Trophoblast cell (in vitro differentiated cells and primary cell): ENCODE measurements at regions not wholly inside any gene's neighbourhood (a gene's known extent, or its start where the extent isn't known, plus 50 kb on each side); places are given as distances from the start of the nearest gene placed in this dataset.
"Not testable (repeated sequence)": the region's sequence is repeated elsewhere in the genome, so short reads cannot be mapped to it uniquely, and the experiment has no call there.

Experiments
- DNase-seq, 2 donors: peaks; one replicate each; pipeline ENCODE4 v3.0.0-alpha.2; 2016
- H2AFZ ChIP-seq: 2 replicates; pipeline ENCODE4 v1.6.1; 2013; ENCODE audit warnings: low read length, moderate library complexity, mild to moderate bottlenecking; ENCODE audit not compliant: insufficient read depth, poor library complexity
- H2AK5ac ChIP-seq: 2 replicates; pipeline ENCODE4 v1.6.1; 2013; ENCODE audit warnings: mild to moderate bottlenecking, low read length
- H2BK120ac ChIP-seq: 2 replicates; pipeline ENCODE4 v1.6.1; 2013; ENCODE audit warnings: low read length, mild to moderate bottlenecking, moderate library complexity; ENCODE audit not compliant: insufficient read depth, poor library complexity
- H2BK12ac ChIP-seq: 2 replicates; pipeline ENCODE4 v1.6.1; 2013; ENCODE audit warnings: mild to moderate bottlenecking, low read length, moderate library complexity
- H2BK5ac ChIP-seq: 2 replicates; pipeline ENCODE4 v1.6.1; 2013; ENCODE audit warnings: low read length, low read depth, moderate library complexity, mild to moderate bottlenecking; ENCODE audit not compliant: poor library complexity
- H3K14ac ChIP-seq: 2 replicates; pipeline ENCODE4 v1.6.1; 2013; ENCODE audit warnings: mild to moderate bottlenecking, low read length
- H3K18ac ChIP-seq: 2 replicates; pipeline ENCODE4 v1.6.1; 2013; ENCODE audit warnings: mild to moderate bottlenecking, low read length
- H3K23ac ChIP-seq: 2 replicates; pipeline ENCODE4 v1.6.1; 2013; ENCODE audit warnings: low read length
- H3K27ac ChIP-seq: 2 replicates; pipeline ENCODE4 v1.5.1; 2013; ENCODE audit warnings: low read depth, mild to moderate bottlenecking, inconsistent platforms, low read length, moderate library complexity
- H3K27me3 ChIP-seq: 2 replicates; pipeline ENCODE4 v1.6.1; 2013; ENCODE audit warnings: inconsistent platforms, mild to moderate bottlenecking, low read length, moderate library complexity; ENCODE audit not compliant: insufficient read depth
- H3K36me3 ChIP-seq, 2 experiments: 1 replicate in 1 of 2; 2 replicates in 1 of 2; pipeline ENCODE4 v1.6.1; 2013; ENCODE audit warnings: low read length in 2 of 2, mild to moderate bottlenecking in 2 of 2, moderate library complexity in 1 of 2; ENCODE audit not compliant: insufficient read depth in 2 of 2, control insufficient read depth in 1 of 2
- H3K4ac ChIP-seq: 2 replicates; pipeline ENCODE4 v1.6.1; 2013; ENCODE audit warnings: low read depth, mild to moderate bottlenecking, low read length, moderate library complexity
- H3K4me1 ChIP-seq, 2 experiments: 1 replicate in 1 of 2; 2 replicates in 1 of 2; pipeline ENCODE4 v1.6.1; 2013; ENCODE audit warnings: low read length in 2 of 2, mild to moderate bottlenecking in 2 of 2, moderate library complexity in 1 of 2; ENCODE audit not compliant: insufficient read depth in 2 of 2, control insufficient read depth in 1 of 2
- H3K4me2 ChIP-seq: 2 replicates; pipeline ENCODE4 v1.6.1; 2013; ENCODE audit warnings: inconsistent platforms, mild to moderate bottlenecking, low read length, moderate library complexity
- H3K4me3 ChIP-seq: 2 replicates; pipeline ENCODE4 v1.5.1; 2013; ENCODE audit warnings: mild to moderate bottlenecking, low read depth, low read length, inconsistent platforms
- H3K79me1 ChIP-seq: one replicate; pipeline ENCODE4 v1.6.1; 2013; ENCODE audit warnings: low read length
- H3K79me2 ChIP-seq: 2 replicates; pipeline ENCODE4 v1.6.1; 2013; ENCODE audit warnings: low read length, mild to moderate bottlenecking; ENCODE audit not compliant: control insufficient read depth, insufficient read depth, poor library complexity
- H3K9ac ChIP-seq: 2 replicates; pipeline ENCODE4 v1.6.1; 2013; ENCODE audit warnings: mild to moderate bottlenecking, low read length
- H3K9me3 ChIP-seq: 2 replicates; pipeline ENCODE4 v1.6.1; 2013; ENCODE audit warnings: low read depth, mild to moderate bottlenecking, control low read depth, inconsistent platforms, low read length; ENCODE audit not compliant: insufficient read depth
- H4K12ac ChIP-seq: 2 replicates; pipeline ENCODE4 v1.6.1; 2013; ENCODE audit warnings: low read depth, mild to moderate bottlenecking, low read length, moderate library complexity
- H4K8ac ChIP-seq: 2 replicates; pipeline ENCODE4 v1.6.1; 2013; ENCODE audit warnings: low read depth, mild to moderate bottlenecking, low read length, moderate library complexity
- H4K91ac ChIP-seq: one replicate; pipeline ENCODE4 v1.6.1; 2013; ENCODE audit warnings: low read depth, mild to moderate bottlenecking, low read length, moderate library complexity
- WGBS: extraction: QIAGEN DNeasy Blood & Tissue Kit; methylation state at CpG from one replicate; pipeline ENCODE4 v1.1.7; 2013; ENCODE audit warnings: missing lambda C conversion rate; ENCODE audit not compliant: insufficient read length, insufficient coverage; ENCODE audit errors: extremely low coverage; 5-methylcytosine and 5-hydroxymethylcytosine counted together

DNA sequence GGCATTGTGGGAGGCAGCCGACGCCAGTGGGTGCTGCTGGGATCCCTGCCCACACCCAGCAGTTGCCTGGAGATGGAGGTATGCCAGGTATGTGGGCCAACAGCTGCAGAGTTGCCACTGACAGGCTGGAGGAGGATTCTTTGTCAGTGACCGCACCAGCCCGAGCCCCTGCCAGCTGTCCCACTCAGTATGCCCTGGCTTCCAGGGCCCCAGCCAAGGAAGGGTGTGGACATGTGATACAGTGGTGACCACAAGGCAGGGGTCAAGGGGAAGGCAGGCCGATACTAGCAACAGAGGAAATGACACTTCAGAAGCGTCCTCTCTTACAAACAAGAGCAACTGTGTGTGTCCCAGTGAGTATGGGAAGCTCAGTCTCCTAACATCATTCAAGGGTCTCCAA, 185.1 kb upstream of the NOTCH2NLA start:
- H3K4ac ChIP-seq, H4K8ac ChIP-seq, H4K91ac ChIP-seq, H3K9me3 ChIP-seq, H3K4me3 ChIP-seq, H2AFZ ChIP-seq, H3K27ac ChIP-seq, H2BK12ac ChIP-seq, H3K9ac ChIP-seq, H3K27me3 ChIP-seq, H2BK120ac ChIP-seq, H3K79me2 ChIP-seq, H3K14ac ChIP-seq, H3K4me1 ChIP-seq, H3K36me3 ChIP-seq, H3K4me2 ChIP-seq, H3K23ac ChIP-seq, H2AK5ac ChIP-seq, H3K18ac ChIP-seq, H4K12ac ChIP-seq, H3K79me1 ChIP-seq, H2BK5ac ChIP-seq: not testable (repeated sequence)
- no CpG with 5 or more reads among the region's 6 CpGs for WGBS
- DNase-seq = peak; percentile 0

DNA sequence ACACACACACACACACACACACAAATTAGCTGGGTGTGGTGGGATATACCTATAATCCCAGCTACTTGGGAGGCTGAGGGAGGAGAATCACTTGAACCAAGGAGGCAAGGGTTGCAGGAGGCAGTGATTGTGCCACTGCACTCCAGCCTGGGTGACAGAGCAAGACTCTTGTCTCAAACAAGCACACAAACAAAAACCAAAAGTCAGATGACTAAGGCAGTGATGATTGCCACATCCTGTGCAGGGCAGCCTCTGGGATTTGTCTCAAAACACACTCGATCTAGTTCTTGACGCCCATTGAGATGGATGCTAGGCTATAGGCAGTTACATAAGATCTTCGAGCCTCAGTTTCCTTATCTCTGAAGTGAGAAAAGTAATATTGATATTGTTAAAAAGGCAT, 183.1 kb upstream of the NOTCH2NLA start:
- H3K27ac ChIP-seq, H3K79me2 ChIP-seq, H3K4me2 ChIP-seq, H3K9me3 ChIP-seq, H4K8ac ChIP-seq, H3K4me3 ChIP-seq, H3K23ac ChIP-seq, H2AK5ac ChIP-seq, H3K36me3 ChIP-seq, H2AFZ ChIP-seq, H2BK12ac ChIP-seq, H3K9ac ChIP-seq, DNase-seq, H3K79me1 ChIP-seq, H3K27me3 ChIP-seq, H2BK120ac ChIP-seq, H3K14ac ChIP-seq, H3K18ac ChIP-seq, H3K4me1 ChIP-seq, H3K4ac ChIP-seq, H4K91ac ChIP-seq, H4K12ac ChIP-seq, H2BK5ac ChIP-seq: not testable (repeated sequence)
- no CpG with 5 or more reads among the region's 3 CpGs for WGBS

DNA sequence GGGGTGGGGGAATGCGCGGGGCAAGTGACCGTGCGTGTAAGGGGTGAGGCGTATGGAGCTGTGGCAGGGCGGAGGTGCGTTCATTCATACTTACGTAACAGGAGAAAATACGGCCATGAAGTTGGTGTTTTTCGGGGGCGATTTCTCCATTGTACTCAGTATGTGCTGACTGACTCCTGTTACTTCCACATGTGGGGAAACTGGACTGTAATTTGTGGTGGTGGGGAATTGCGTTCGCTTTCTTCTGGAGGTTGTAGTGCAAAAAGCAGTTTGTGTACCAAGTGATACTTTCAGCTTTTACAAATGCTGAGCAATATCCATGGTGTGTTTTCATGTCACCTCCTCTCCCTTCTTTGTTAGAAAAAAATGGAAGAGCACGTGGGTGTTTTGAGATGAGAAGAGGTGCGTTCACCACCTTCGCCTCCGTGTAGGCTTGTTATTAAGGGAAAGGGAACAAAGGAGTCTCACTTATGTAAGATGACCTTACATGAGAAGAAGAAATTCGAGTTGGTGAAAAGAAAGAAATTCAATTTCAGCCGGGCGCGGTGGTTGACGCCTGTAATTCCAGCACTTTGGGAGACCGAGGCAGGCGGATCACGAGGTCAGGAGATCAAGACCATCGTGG, 181.1 kb upstream of the NOTCH2NLA start:
- H3K4me3 ChIP-seq, H3K14ac ChIP-seq, H2AK5ac ChIP-seq, H3K27ac ChIP-seq, H3K36me3 ChIP-seq, H2BK120ac ChIP-seq, H3K4me1 ChIP-seq, H3K9ac ChIP-seq, H3K79me1 ChIP-seq, H3K4ac ChIP-seq, H3K79me2 ChIP-seq, H2AFZ ChIP-seq, H4K12ac ChIP-seq, H4K8ac ChIP-seq, H3K4me2 ChIP-seq, H3K18ac ChIP-seq, H3K23ac ChIP-seq, H4K91ac ChIP-seq, H2BK12ac ChIP-seq, H2BK5ac ChIP-seq, H3K9me3 ChIP-seq, H3K27me3 ChIP-seq: not testable (repeated sequence)
- peak; percentile 40 to 78 for DNase-seq
- no CpG with 5 or more reads among the region's 26 CpGs for WGBS

DNA sequence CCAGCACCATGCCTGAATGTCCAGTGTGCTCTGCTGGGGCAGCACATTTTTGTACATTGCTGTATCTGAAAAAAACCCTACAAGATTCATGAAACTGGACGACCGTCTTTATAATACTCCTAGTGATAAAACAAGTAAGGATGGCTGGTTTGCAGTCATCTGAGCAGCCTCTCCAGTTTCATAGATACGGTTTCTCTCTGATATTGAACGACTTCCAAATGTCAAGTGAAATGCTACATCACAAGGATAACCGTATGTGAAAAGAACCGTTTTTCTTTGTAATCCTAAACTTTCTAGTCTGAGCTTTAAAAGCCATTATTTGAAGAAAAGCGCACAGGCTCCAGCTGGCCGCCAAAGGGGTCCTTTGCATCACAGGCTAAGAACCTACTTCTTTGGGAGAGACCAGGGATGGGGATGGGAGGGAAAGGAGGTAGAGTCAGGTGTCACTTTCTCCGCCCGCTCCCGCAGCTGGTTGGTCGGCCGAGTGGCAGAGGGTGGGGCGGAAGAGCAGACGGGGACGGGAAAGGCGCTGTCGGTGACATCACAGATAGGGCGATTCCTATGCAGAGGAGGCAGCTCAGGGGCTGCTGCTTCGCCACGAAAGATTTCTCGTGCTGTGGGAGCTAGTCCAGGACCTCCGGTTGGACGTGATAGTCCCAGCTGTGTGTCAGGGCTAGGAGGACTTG, 180.4 kb upstream of the NOTCH2NLA start:
- not testable (repeated sequence) for H4K12ac ChIP-seq, H3K79me2 ChIP-seq, H3K27ac ChIP-seq, H3K4ac ChIP-seq, H2BK120ac ChIP-seq, H3K4me1 ChIP-seq, H3K4me3 ChIP-seq, H3K79me1 ChIP-seq, H3K9ac ChIP-seq, H3K36me3 ChIP-seq, H3K9me3 ChIP-seq, H4K91ac ChIP-seq, H3K14ac ChIP-seq, H2BK5ac ChIP-seq, H2AK5ac ChIP-seq, H2BK12ac ChIP-seq, H3K23ac ChIP-seq, H4K8ac ChIP-seq, H3K27me3 ChIP-seq, H3K18ac ChIP-seq, H2AFZ ChIP-seq, H3K4me2 ChIP-seq
- no CpG with 5 or more reads among the region's 24 CpGs for WGBS
- DNase-seq = peak; percentile 43 to 47
